Fibroblast of the aortic adventitia (primary cell): ENCODE measurements at regions not wholly inside any gene's neighbourhood (a gene's known extent, or its start where the extent isn't known, plus 50 kb on each side); places are given as distances from the start of the nearest gene placed in this dataset.
"Not testable (repeated sequence)": the region's sequence is repeated elsewhere in the genome, so short reads cannot be mapped to it uniquely, and the experiment has no call there.

Source experiments
- DNase-seq: peaks from one replicate; pipeline ENCODE4 v3.0.0-alpha.2; 2010; ENCODE audit warnings: low read depth
- H3K4me3 ChIP-seq: 2 replicates; pipeline ENCODE4 v1.5.1; 2011; ENCODE audit warnings: low read depth, mild to moderate bottlenecking, control low read depth, low read length, moderate library complexity
- CTCF ChIP-seq: IDR thresholded peaks from 2 replicates; pipeline ENCODE4 v1.5.1; 2011; ENCODE audit warnings: mild to moderate bottlenecking, low read length, control low read depth, inconsistent platforms; ENCODE audit not compliant: insufficient read depth

- DNase-seq, result no peak
- no peak for TF ChIP-seq CTCF
- no peak overlapping the region for H3K4me3 ChIP-seq
Observed at GRCh38 chr1:242674951-242675645, 150.6 kb upstream of the PLD5 start.

- H3K4me3 ChIP-seq, result no peak overlapping the region
- DNase-seq, result no peak
- TF ChIP-seq CTCF, result no peak
Observed at GRCh38 chr1:242673652-242674051, 149.2 kb upstream of the PLD5 start.

- DNase-seq, H3K4me3 ChIP-seq: not testable (repeated sequence)
Observed at GRCh38 chr1:242673165-242673564, 148.7 kb upstream of the PLD5 start.

GRCh38 chr1:242670019-242670418 lies 145.5 kb upstream of the PLD5 start:
- H3K4me3 ChIP-seq, result no peak overlapping the region
- TF ChIP-seq CTCF, result no peak

GRCh38 chr1:242662886-242663285 lies 138.4 kb upstream of the PLD5 start:
- H3K4me3 ChIP-seq, result no peak overlapping the region
- no peak for DNase-seq
- TF ChIP-seq CTCF, result no peak

More at GRCh38 chr1:242670019-242670418, 145.5 kb upstream of the PLD5 start:
- peak; percentile 1 for DNase-seq

GRCh38 chr1:242653772-242654171 lies 129.3 kb upstream of the PLD5 start:
- DNase-seq, H3K4me3 ChIP-seq: not testable (repeated sequence)

GRCh38 chr1:242651817-242652216 lies 127.3 kb upstream of the PLD5 start:
- H3K4me3 ChIP-seq, result no peak overlapping the region
- no peak for TF ChIP-seq CTCF
- DNase-seq, result no peak

GRCh38 chr1:242641461-242641860 lies 117.0 kb upstream of the PLD5 start:
- no peak for TF ChIP-seq CTCF
- no peak overlapping the region for H3K4me3 ChIP-seq
- DNase-seq, result no peak
